ENCODE measurements at regions not wholly inside any gene's neighbourhood (a gene's known extent, or its start where the extent isn't known, plus 50 kb on each side); places are given as distances from the start of the nearest gene placed in this dataset.

GRCh38 chr2:152870239-152870638 lies 151.8 kb downstream of the ARL6IP6 start:
- no peak for DNase-seq (ENCODE audit: low spot score)

- DNase-seq (ENCODE audit: low spot score), result no peak
Measured at GRCh38 chr2:152867397-152867796, 149.0 kb downstream of the ARL6IP6 start.

GRCh38 chr2:152864601-152865149 lies 146.3 kb downstream of the ARL6IP6 start:
- DNase-seq (ENCODE audit: low spot score), result no peak

- DNase-seq (ENCODE audit: low spot score), result no peak
Measured at GRCh38 chr2:152863826-152864225, 145.4 kb downstream of the ARL6IP6 start.

DNA sequence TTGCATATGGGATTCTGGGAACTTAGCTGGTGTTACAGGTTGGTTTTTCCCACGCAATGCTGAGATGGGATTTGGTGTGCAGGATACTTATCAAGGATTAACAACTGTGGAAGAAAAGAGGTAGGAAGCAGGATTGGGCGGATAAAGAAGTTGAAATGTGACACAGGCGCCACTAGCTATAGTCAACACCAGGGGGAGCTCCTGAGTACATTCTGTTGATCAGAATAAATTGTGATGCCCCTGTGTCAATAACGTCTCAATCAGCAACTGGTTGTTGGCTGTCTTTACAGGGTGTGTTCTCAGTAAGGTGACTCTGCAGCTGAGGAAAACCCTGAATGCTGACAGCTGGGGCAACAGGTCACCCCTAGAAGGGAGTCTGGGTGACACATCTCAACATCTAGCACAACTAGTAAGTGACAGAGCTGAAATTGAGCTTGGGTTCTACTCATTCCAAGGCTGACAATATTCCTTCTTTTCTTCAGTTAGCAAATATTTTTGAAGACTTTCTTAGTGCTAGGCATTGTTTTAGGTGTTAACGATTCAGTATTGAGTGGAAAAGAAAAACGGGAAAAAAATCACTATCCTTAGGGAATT lies 143.0 kb downstream of the ARL6IP6 start:
- peak; percentile 12 for DNase-seq (ENCODE audit: low spot score)

- no peak for DNase-seq (ENCODE audit: low spot score)
Measured at GRCh38 chr2:152858594-152859265, 140.3 kb downstream of the ARL6IP6 start.

DNA sequence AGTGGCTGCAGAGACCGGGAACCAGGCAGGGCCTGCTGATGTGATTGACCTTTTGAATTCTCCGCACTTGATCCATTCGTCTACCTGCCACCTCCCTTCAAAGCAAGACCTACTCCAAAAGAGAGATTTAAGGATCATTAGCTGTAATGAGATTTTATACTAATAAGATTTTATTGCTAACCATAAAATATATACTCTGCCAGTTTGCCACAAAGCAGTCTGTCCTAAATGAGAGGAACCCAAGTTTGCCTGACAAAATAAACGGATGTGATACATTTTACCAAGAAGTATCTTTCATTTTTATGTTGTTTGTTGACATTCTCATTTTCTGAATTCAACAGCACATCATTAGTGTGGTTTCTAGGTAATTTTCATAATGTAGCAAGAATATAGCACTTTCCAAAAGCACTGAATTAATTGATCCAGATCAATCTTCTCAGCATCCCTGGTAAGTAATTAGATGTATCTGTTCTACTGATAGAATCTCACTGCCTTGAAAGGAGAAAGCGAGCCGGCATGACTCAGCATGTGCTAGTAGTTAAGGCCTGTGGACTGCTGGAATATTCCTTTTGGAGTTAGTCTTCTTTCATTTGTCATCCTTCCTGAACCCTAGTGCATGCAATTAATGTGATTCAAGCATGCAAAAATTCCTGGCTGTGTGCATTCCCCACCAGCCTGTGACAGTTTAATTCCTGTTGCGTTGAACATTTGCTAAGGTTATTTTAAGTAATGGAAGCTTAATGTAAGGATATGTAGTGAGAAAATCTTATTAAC lies 128.5 kb downstream of the ARL6IP6 start:
- no peak for DNase-seq (ENCODE audit: low spot score)

DNA sequence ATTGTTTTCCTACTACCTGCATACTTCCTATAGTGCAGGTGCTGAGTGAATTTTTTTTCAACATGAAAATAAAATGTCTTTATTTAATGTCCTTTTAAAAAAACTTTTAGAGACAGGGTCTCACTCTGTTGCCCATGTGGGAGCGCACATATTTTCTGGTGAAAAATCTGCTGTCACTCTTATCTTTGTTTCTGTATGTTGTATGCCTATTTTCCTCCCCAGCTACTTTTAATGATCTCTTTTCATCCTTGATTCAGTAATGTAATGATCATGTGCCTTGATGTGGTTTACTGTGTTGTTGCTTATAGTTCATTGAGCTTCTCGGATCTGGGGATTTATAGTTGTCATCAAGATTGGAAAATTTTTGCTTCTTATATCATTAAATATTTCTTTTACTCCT lies 117.3 kb downstream of the ARL6IP6 start:
- no peak for DNase-seq (ENCODE audit: low spot score)

- DNase-seq (ENCODE audit: low spot score), result no peak
Measured at GRCh38 chr2:152827944-152828343, 109.5 kb downstream of the ARL6IP6 start.

DNA sequence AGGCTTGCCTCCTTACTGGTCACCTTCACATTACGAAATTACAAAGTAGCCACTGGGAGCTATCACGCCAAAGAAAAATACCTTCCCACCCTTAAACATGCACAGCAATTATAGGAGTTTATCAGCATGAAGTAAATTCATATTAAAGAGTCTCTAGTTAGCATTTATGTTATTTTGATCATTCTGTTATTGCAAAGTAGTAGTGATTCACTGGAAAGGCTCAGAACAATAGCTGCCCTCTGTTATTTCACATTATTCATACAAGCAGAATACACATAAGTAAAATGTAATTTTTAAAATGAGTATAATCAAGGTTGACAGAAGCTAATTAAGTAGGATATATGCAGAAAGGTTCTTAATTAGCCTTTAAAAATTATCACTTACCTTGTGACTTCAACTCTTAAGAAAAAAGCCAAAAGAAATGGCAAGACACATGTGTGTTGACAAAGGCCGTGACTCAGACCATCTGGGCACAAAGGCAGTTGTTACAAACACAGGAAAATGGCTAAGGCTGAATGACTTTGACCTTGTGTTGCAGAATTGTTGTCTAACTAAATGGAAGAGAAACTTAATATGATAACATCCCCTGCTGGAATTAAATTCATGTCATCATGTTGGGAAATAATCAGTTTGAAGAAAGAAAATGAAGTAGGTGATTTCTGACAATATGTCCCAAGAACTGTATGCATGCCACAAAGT lies 108.3 kb downstream of the ARL6IP6 start:
- DNase-seq (ENCODE audit: low spot score), result no peak

DNA sequence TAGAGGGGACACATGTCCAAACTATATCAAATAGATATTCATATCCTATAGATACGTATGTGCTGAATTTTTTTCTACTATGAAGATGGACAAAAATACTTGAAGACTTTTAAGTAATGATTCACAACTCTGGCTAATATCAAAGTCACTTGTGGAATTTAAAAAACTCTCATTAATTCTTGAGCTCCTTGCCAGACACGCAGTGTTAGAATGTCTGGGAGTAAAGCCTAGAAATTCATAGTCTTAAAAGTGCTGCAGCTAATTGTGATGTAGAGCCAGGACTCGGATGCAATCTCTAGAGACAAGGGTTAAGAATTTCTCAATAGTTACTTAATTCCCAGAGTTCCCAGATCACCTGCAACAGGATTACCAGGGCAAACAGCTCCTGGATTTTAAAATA lies 107.4 kb downstream of the ARL6IP6 start:
- DNase-seq (ENCODE audit: low spot score), result no peak

GRCh38 chr2:152823905-152824304 lies 105.5 kb downstream of the ARL6IP6 start:
- no peak for DNase-seq (ENCODE audit: low spot score)

- no peak for DNase-seq (ENCODE audit: low spot score)
Measured at GRCh38 chr2:152822676-152823075, 104.3 kb downstream of the ARL6IP6 start.

- no peak for DNase-seq (ENCODE audit: low spot score)
Measured at GRCh38 chr2:152820048-152820447, 101.6 kb downstream of the ARL6IP6 start.

- DNase-seq (ENCODE audit: low spot score), result no peak
Measured at GRCh38 chr2:152815634-152816257, 97.3 kb downstream of the ARL6IP6 start.

- DNase-seq (ENCODE audit: low spot score), result no peak
Measured at GRCh38 chr2:152814475-152815030, 96.1 kb downstream of the ARL6IP6 start.

DNA sequence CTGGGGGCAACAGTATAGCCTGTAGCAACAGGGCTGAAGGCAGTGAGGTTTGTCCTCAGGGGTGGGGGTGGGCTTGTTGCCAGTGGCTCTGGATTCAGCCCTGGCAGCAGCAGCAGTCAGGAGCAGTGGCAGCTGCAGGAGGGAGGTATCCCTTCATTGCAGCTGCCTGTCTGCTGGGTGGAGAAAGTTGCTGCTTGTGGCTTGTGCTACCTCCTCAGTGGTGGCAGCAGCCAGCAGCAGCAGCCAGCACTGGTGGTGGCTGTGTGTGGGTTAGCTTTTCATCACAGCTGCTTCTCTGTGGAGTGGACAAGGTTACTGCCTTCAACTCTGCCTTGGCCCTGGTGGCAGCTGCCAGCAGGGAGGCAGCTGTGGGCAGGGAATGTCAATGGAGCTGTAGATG lies 94.9 kb downstream of the ARL6IP6 start:
- no peak for DNase-seq (ENCODE audit: low spot score)
